Parathyroid adenoma (tissue), 2 donors: ENCODE measurements at regions not wholly inside any gene's neighbourhood (a gene's known extent, or its start where the extent isn't known, plus 50 kb on each side); places are given as distances from the start of the nearest gene placed in this dataset.

Experiments used
- H2AFZ ChIP-seq: fragments of 300-600 bp; sonication (generic); one replicate; pipeline ENCODE4 v1.7.0; 2017; ENCODE audit warnings: antibody characterized with exemption, mild to moderate bottlenecking
- H3K27ac ChIP-seq: fragments of 300-600 bp; sonication (generic); one replicate; pipeline ENCODE4 v1.7.0; 2017
- H3K27me3 ChIP-seq: fragments of 300-600 bp; sonication (generic); one replicate; pipeline ENCODE4 v1.7.0; 2017; ENCODE audit warnings: low read length; ENCODE audit not compliant: control insufficient read depth, insufficient read depth
- H3K36me3 ChIP-seq: fragments of 300-600 bp; sonication (generic); one replicate; pipeline ENCODE4 v1.7.0; 2017; ENCODE audit warnings: low read length; ENCODE audit not compliant: control insufficient read depth, insufficient read depth
- H3K4me1 ChIP-seq: fragments of 300-600 bp; sonication (generic); one replicate; pipeline ENCODE4 v1.7.0; 2017; ENCODE audit warnings: control low read depth
- H3K4me2 ChIP-seq: fragments of 300-600 bp; sonication (generic); one replicate; pipeline ENCODE4 v1.7.0; 2017; ENCODE audit warnings: low read length
- H3K4me3 ChIP-seq: fragments of 300-600 bp; sonication (generic); one replicate; pipeline ENCODE4 v1.7.0; 2017; ENCODE audit warnings: low read depth, low read length
- H3K79me2 ChIP-seq: fragments of 300-600 bp; sonication (generic); one replicate; pipeline ENCODE4 v1.7.0; 2017; ENCODE audit warnings: control low read depth
- H3K9ac ChIP-seq: fragments of 300-600 bp; sonication (generic); one replicate; pipeline ENCODE4 v1.7.0; 2017; ENCODE audit warnings: mild to moderate bottlenecking
- H3K9me3 ChIP-seq: fragments of 300-600 bp; sonication (generic); one replicate; pipeline ENCODE4 v1.7.0; 2017; ENCODE audit warnings: low read length; ENCODE audit not compliant: control insufficient read depth
- CTCF ChIP-seq: fragments of 300-600 bp; sonication (generic); IDR thresholded peaks from one replicate; pipeline ENCODE4 v1.7.0; 2017; ENCODE audit warnings: antibody characterized with exemption, mild to moderate bottlenecking
- donor health status: primary hyperparathyroidism.

- TF ChIP-seq CTCF, result no peak
- Histone ChIP-seq H2AFZ (no peak overlapping the region), H3K4me1 (no peaks in the 10 kb centered on the region), H3K9ac (no peak overlapping the region), H3K4me3 (no peak overlapping the region), H3K27me3 (no peaks in the 10 kb centered on the region), H3K79me2 (no peaks in the 10 kb centered on the region), H3K27ac (no peak overlapping the region), H3K4me2 (no peak overlapping the region), H3K36me3 (no peaks in the 10 kb centered on the region), H3K9me3 (no peaks in the 10 kb centered on the region)
Observed at GRCh38 chr5:165175041-165175440, 1669.6 kb downstream of the MAT2B start.

- H3K4me2 ChIP-seq, result no peak overlapping the region
- no peak overlapping the region for H3K9ac ChIP-seq
- no peak for TF ChIP-seq CTCF
- H3K36me3 ChIP-seq, result no peaks in the 10 kb centered on the region
- H3K4me3 ChIP-seq, result no peak overlapping the region
- no peaks in the 10 kb centered on the region for H3K9me3 ChIP-seq
- H3K27ac ChIP-seq, result no peak overlapping the region
- H3K4me1 ChIP-seq, result no peaks in the 10 kb centered on the region
- H3K27me3 ChIP-seq, result no peaks in the 10 kb centered on the region
- no peak overlapping the region for H2AFZ ChIP-seq
- no peaks in the 10 kb centered on the region for H3K79me2 ChIP-seq
Observed at GRCh38 chr5:165184183-165184582, 1678.8 kb downstream of the MAT2B start.

GRCh38 chr5:165185716-165186115 lies 1680.3 kb downstream of the MAT2B start:
- no peak overlapping the region for H3K9ac ChIP-seq

GRCh38 chr5:165187815-165188214 lies 1682.4 kb downstream of the MAT2B start:
- H3K27me3 ChIP-seq, result no peaks in the 10 kb centered on the region
- no peak overlapping the region for H2AFZ ChIP-seq
- TF ChIP-seq CTCF, result no peak
- H3K36me3 ChIP-seq, result no peaks in the 10 kb centered on the region
- H3K4me1 ChIP-seq, result no peaks in the 10 kb centered on the region
- no peaks in the 10 kb centered on the region for H3K79me2 ChIP-seq
- H3K9me3 ChIP-seq, result no peaks in the 10 kb centered on the region
- no peak overlapping the region for H3K9ac ChIP-seq
- H3K27ac ChIP-seq, result no peak overlapping the region
- no peak overlapping the region for H3K4me3 ChIP-seq
- no peak overlapping the region for H3K4me2 ChIP-seq

More at GRCh38 chr5:165185716-165186115, 1680.3 kb downstream of the MAT2B start:
- H3K36me3 ChIP-seq, result no peaks in the 10 kb centered on the region
- no peaks in the 10 kb centered on the region for H3K9me3 ChIP-seq
- no peaks in the 10 kb centered on the region for H3K79me2 ChIP-seq
- H3K4me2 ChIP-seq, result no peak overlapping the region
- no peak overlapping the region for H3K4me3 ChIP-seq
- H3K4me1 ChIP-seq, result no peaks in the 10 kb centered on the region
- H3K27me3 ChIP-seq, result no peaks in the 10 kb centered on the region
- no peak for TF ChIP-seq CTCF
- no peak overlapping the region for H2AFZ ChIP-seq
- H3K27ac ChIP-seq, result no peak overlapping the region

- Histone ChIP-seq H3K27ac (no peak overlapping the region), H3K4me2 (no peak overlapping the region), H3K79me2 (no peaks in the 10 kb centered on the region), H3K9me3 (no peaks in the 10 kb centered on the region), H3K4me1 (no peaks in the 10 kb centered on the region), H3K36me3 (no peaks in the 10 kb centered on the region), H3K27me3 (no peaks in the 10 kb centered on the region), H2AFZ (no peak overlapping the region), H3K4me3 (no peak overlapping the region), H3K9ac (no peak overlapping the region)
- no peak for TF ChIP-seq CTCF
Observed at GRCh38 chr5:165188556-165189175, 1683.2 kb downstream of the MAT2B start.
